Activated T-helper 2 cell treated with anti-CD3 and anti-CD28 coated beads, Interferon-gamma antibody, Interleukin-2, Interleukin-4, amounts not matched to agents 10 μg/mL and 5 μg/mL and 100 μg/mL, durations not matched to agents 14 hours and 24 hours and 36 hours (primary cell): ENCODE measurements at regions not wholly inside any gene's neighbourhood (a gene's known extent, or its start where the extent isn't known, plus 50 kb on each side); places are given as distances from the start of the nearest gene placed in this dataset.
"Not testable (repeated sequence)": the region's sequence is repeated elsewhere in the genome, so short reads cannot be mapped to it uniquely, and the experiment has no call there.

Source experiments
- DNase-seq: peaks from one replicate; pipeline ENCODE4 v3.0.0; 2021; ENCODE audit warnings: low spot score
- H3K27ac Mint-ChIP-seq: one replicate; pipeline ENCODE4 v1.8.0; 2021; ENCODE audit warnings: mixed read lengths
- H3K27me3 Mint-ChIP-seq: one replicate; pipeline ENCODE4 v1.8.0; 2021; ENCODE audit warnings: low read depth, mixed read lengths
- H3K36me3 Mint-ChIP-seq: one replicate; pipeline ENCODE4 v1.8.0; 2021; ENCODE audit warnings: low read depth, mixed read lengths
- H3K4me1 Mint-ChIP-seq: one replicate; pipeline ENCODE4 v1.8.0; 2021; ENCODE audit warnings: low read depth, mixed read lengths
- H3K4me3 Mint-ChIP-seq: one replicate; pipeline ENCODE4 v1.8.0; 2021; ENCODE audit warnings: low read depth, mild to moderate bottlenecking, moderate library complexity, mixed read lengths
- H3K9me3 Mint-ChIP-seq: one replicate; pipeline ENCODE4 v1.8.0; 2021; ENCODE audit warnings: mixed read lengths
- intact Hi-C: fragments of 100-400 bp; cut with micrococcal nuclease; formaldehyde crosslinking; loops from one replicate; pipeline ENCODE4 v1.15.1; 2023

GRCh38 chr2:62407838-62408237 lies 98.2 kb downstream of the TMEM17 start:
- Mint-ChIP-seq H3K4me1 (no peaks in the 10 kb centered on the region), H3K9me3 (no peaks in the 10 kb centered on the region), H3K27me3 (no peaks in the 10 kb centered on the region), H3K27ac (no peak overlapping the region), H3K4me3 (no peak overlapping the region), H3K36me3 (no peaks in the 10 kb centered on the region)
- DNase-seq, result no peak
- intact Hi-C loops, result no loop called here

GRCh38 chr2:62407401-62407800 lies 98.6 kb downstream of the TMEM17 start:
- Mint-ChIP-seq H3K27me3 (no peaks in the 10 kb centered on the region), H3K4me3 (no peak overlapping the region), H3K4me1 (no peaks in the 10 kb centered on the region), H3K27ac (no peak overlapping the region), H3K36me3 (no peaks in the 10 kb centered on the region), H3K9me3 (no peaks in the 10 kb centered on the region)
- intact Hi-C loops, result no loop called here
- no peak for DNase-seq

- Mint-ChIP-seq H3K27me3 (no peaks in the 10 kb centered on the region), H3K4me1 (no peaks in the 10 kb centered on the region), H3K9me3 (no peaks in the 10 kb centered on the region), H3K27ac (no peak overlapping the region), H3K4me3 (no peak overlapping the region), H3K36me3 (no peaks in the 10 kb centered on the region)
- no peak for DNase-seq
- intact Hi-C loops, result no loop called here
Observed at GRCh38 chr2:62406573-62407043, 99.4 kb downstream of the TMEM17 start.

GRCh38 chr2:62404913-62405312 lies 101.1 kb downstream of the TMEM17 start:
- H3K27me3 Mint-ChIP-seq, result no peaks in the 10 kb centered on the region
- no peaks in the 10 kb centered on the region for H3K36me3 Mint-ChIP-seq
- no peak overlapping the region for H3K4me3 Mint-ChIP-seq
- no peaks in the 10 kb centered on the region for H3K9me3 Mint-ChIP-seq
- no peaks in the 10 kb centered on the region for H3K4me1 Mint-ChIP-seq
- intact Hi-C loops, result no loop called here
- no peak overlapping the region for H3K27ac Mint-ChIP-seq
- no peak for DNase-seq

GRCh38 chr2:62402156-62402555 lies 103.8 kb downstream of the TMEM17 start:
- Mint-ChIP-seq H3K4me1 (no peaks in the 10 kb centered on the region), H3K27ac (no peak overlapping the region), H3K4me3 (no peak overlapping the region), H3K36me3 (no peaks in the 10 kb centered on the region), H3K27me3 (no peaks in the 10 kb centered on the region), H3K9me3 (no peaks in the 10 kb centered on the region)
- intact Hi-C loops, result no loop called here
- DNase-seq, result no peak

- no peak overlapping the region for H3K4me3 Mint-ChIP-seq
- intact Hi-C loops, result no loop called here
- no peak overlapping the region for H3K27ac Mint-ChIP-seq
- no peak for DNase-seq
- H3K36me3 Mint-ChIP-seq, result no peaks in the 10 kb centered on the region
- no peaks in the 10 kb centered on the region for H3K9me3 Mint-ChIP-seq
- H3K27me3 Mint-ChIP-seq, result peaks cover 12% of the 10 kb centered on the region
- H3K4me1 Mint-ChIP-seq, result no peaks in the 10 kb centered on the region
Observed at GRCh38 chr2:62398356-62398755, 107.6 kb downstream of the TMEM17 start.

- intact Hi-C loops, result no loop called here
- no peak overlapping the region for H3K4me3 Mint-ChIP-seq
Observed at GRCh38 chr2:62396880-62397279, 109.1 kb downstream of the TMEM17 start.

GRCh38 chr2:62393293-62393692 lies 112.7 kb downstream of the TMEM17 start:
- intact Hi-C loops, result no loop called here

More at GRCh38 chr2:62396880-62397279, 109.1 kb downstream of the TMEM17 start:
- Mint-ChIP-seq H3K9me3 (no peaks in the 10 kb centered on the region), H3K27me3 (peaks cover 12% of the 10 kb centered on the region), H3K36me3 (no peaks in the 10 kb centered on the region), H3K27ac (no peak overlapping the region), H3K4me1 (no peaks in the 10 kb centered on the region)
- no peak for DNase-seq

GRCh38 chr2:62391696-62392095 lies 114.3 kb downstream of the TMEM17 start:
- no peak for DNase-seq
- no peaks in the 10 kb centered on the region for H3K4me1 Mint-ChIP-seq
- H3K4me3 Mint-ChIP-seq, result no peak overlapping the region
- peaks cover 12% of the 10 kb centered on the region for H3K27me3 Mint-ChIP-seq
- H3K9me3 Mint-ChIP-seq, result no peaks in the 10 kb centered on the region
- H3K27ac Mint-ChIP-seq, result no peak overlapping the region
- intact Hi-C loops, result no loop called here
- no peaks in the 10 kb centered on the region for H3K36me3 Mint-ChIP-seq

More at GRCh38 chr2:62393293-62393692, 112.7 kb downstream of the TMEM17 start:
- Mint-ChIP-seq H3K27ac (no peak overlapping the region), H3K9me3 (no peaks in the 10 kb centered on the region), H3K36me3 (no peaks in the 10 kb centered on the region), H3K4me3 (no peak overlapping the region), H3K4me1 (no peaks in the 10 kb centered on the region), H3K27me3 (peaks cover 12% of the 10 kb centered on the region)
- DNase-seq, result no peak

GRCh38 chr2:62386378-62386777 lies 119.6 kb downstream of the TMEM17 start:
- H3K27me3 Mint-ChIP-seq, intact Hi-C loops: not testable (repeated sequence)

GRCh38 chr2:62383846-62384245 lies 122.1 kb downstream of the TMEM17 start:
- H3K27ac Mint-ChIP-seq, result no peak overlapping the region
- intact Hi-C loops, result no loop called here
- H3K36me3 Mint-ChIP-seq, result no peaks in the 10 kb centered on the region
- peaks cover 4% of the 10 kb centered on the region for H3K9me3 Mint-ChIP-seq
- peaks cover 2% of the 10 kb centered on the region for H3K27me3 Mint-ChIP-seq
- H3K4me1 Mint-ChIP-seq, result peaks cover 3% of the 10 kb centered on the region
- no peak overlapping the region for H3K4me3 Mint-ChIP-seq
- no peak for DNase-seq

More at GRCh38 chr2:62386378-62386777, 119.6 kb downstream of the TMEM17 start:
- H3K4me1 Mint-ChIP-seq, H3K4me3 Mint-ChIP-seq, DNase-seq, H3K9me3 Mint-ChIP-seq, H3K36me3 Mint-ChIP-seq, H3K27ac Mint-ChIP-seq: not testable (repeated sequence)

- Mint-ChIP-seq H3K36me3 (no peaks in the 10 kb centered on the region), H3K4me3 (no peak overlapping the region), H3K27ac (no peak overlapping the region), H3K9me3 (peaks cover 4% of the 10 kb centered on the region), H3K4me1 (peaks cover 3% of the 10 kb centered on the region), H3K27me3 (peaks cover 2% of the 10 kb centered on the region)
- DNase-seq, result no peak
- intact Hi-C loops, result no loop called here
Observed at GRCh38 chr2:62382757-62383156, 123.2 kb downstream of the TMEM17 start.

- peaks cover 4% of the 10 kb centered on the region for H3K9me3 Mint-ChIP-seq
- no peak for DNase-seq
- H3K4me3 Mint-ChIP-seq, result no peak overlapping the region
- H3K36me3 Mint-ChIP-seq, result no peaks in the 10 kb centered on the region
- peaks cover 3% of the 10 kb centered on the region for H3K4me1 Mint-ChIP-seq
- intact Hi-C loops, result no loop called here
- H3K27ac Mint-ChIP-seq, result no peak overlapping the region
- peaks cover 2% of the 10 kb centered on the region for H3K27me3 Mint-ChIP-seq
Observed at GRCh38 chr2:62382122-62382521, 123.9 kb downstream of the TMEM17 start.

- Mint-ChIP-seq H3K27me3 (peaks cover 2% of the 10 kb centered on the region), H3K36me3 (no peaks in the 10 kb centered on the region), H3K4me1 (peaks cover 3% of the 10 kb centered on the region), H3K9me3 (peaks cover 4% of the 10 kb centered on the region), H3K27ac (no peak overlapping the region), H3K4me3 (no peak overlapping the region)
- no peak for DNase-seq
- intact Hi-C loops, result no loop called here
Observed at GRCh38 chr2:62381656-62382055, 124.3 kb downstream of the TMEM17 start.
